Kidney epithelial cell (primary cell): ENCODE measurements at regions not wholly inside any gene's neighbourhood (a gene's known extent, or its start where the extent isn't known, plus 50 kb on each side); places are given as distances from the start of the nearest gene placed in this dataset.

Experiments used
- DNase-seq: peaks from one replicate; pipeline ENCODE4 v3.0.0-alpha.2; 2010; ENCODE audit warnings: low read depth
- H3K27me3 ChIP-seq: 2 replicates; pipeline ENCODE4 v1.6.0; 2011; ENCODE audit warnings: low read length; ENCODE audit not compliant: control insufficient read depth, insufficient read depth
- H3K36me3 ChIP-seq: 2 replicates; pipeline ENCODE4 v1.5.1; 2011; ENCODE audit warnings: low read length; ENCODE audit not compliant: control insufficient read depth, insufficient read depth
- H3K4me3 ChIP-seq: 2 replicates; pipeline ENCODE4 v1.5.1; 2011; ENCODE audit warnings: low read depth, mild to moderate bottlenecking, control low read depth, low read length
- CTCF ChIP-seq: IDR thresholded peaks from 2 replicates; pipeline ENCODE4 v1.5.1; 2011; ENCODE audit warnings: mild to moderate bottlenecking, moderate library complexity, low read length, control low read depth, inconsistent platforms; ENCODE audit not compliant: insufficient read depth, poor library complexity, severe bottlenecking

GRCh38 chr6:99187429-99187828 is 162.0 kb downstream of the FAXC start:
- H3K36me3 ChIP-seq = no peaks in the 10 kb centered on the region
- no peak overlapping the region for H3K4me3 ChIP-seq
- no peak for TF ChIP-seq CTCF
- H3K27me3 ChIP-seq = no peaks in the 10 kb centered on the region
- DNase-seq = no peak

- H3K36me3 ChIP-seq = no peaks in the 10 kb centered on the region
- H3K27me3 ChIP-seq = no peaks in the 10 kb centered on the region
- TF ChIP-seq CTCF = no peak
- DNase-seq = no peak
- no peak overlapping the region for H3K4me3 ChIP-seq
Observed at GRCh38 chr6:99186417-99186816, 163.1 kb downstream of the FAXC start.

- Histone ChIP-seq H3K36me3 (no peaks in the 10 kb centered on the region), H3K4me3 (no peak overlapping the region), H3K27me3 (no peaks in the 10 kb centered on the region)
- no peak for TF ChIP-seq CTCF
- DNase-seq = no peak
Observed at GRCh38 chr6:99185525-99185924, 163.9 kb downstream of the FAXC start.

- Histone ChIP-seq H3K4me3 (no peak overlapping the region), H3K27me3 (no peaks in the 10 kb centered on the region), H3K36me3 (no peaks in the 10 kb centered on the region)
- TF ChIP-seq CTCF = no peak
- no peak for DNase-seq
Observed at GRCh38 chr6:99184696-99185095, 164.8 kb downstream of the FAXC start.

- TF ChIP-seq CTCF = no peak
- no peak for DNase-seq
- no peak overlapping the region for H3K4me3 ChIP-seq
- H3K27me3 ChIP-seq = no peaks in the 10 kb centered on the region
- H3K36me3 ChIP-seq = no peaks in the 10 kb centered on the region
Observed at GRCh38 chr6:99183066-99183465, 166.4 kb downstream of the FAXC start.

GRCh38 chr6:99181174-99181573 is 168.3 kb downstream of the FAXC start:
- Histone ChIP-seq H3K27me3 (no peaks in the 10 kb centered on the region), H3K36me3 (no peaks in the 10 kb centered on the region), H3K4me3 (no peak overlapping the region)
- no peak for TF ChIP-seq CTCF
- DNase-seq = no peak
